IPS DF 19.7 (cell line): ENCODE measurements at regions not wholly inside any gene's neighbourhood (a gene's known extent, or its start where the extent isn't known, plus 50 kb on each side); places are given as distances from the start of the nearest gene placed in this dataset.
A peak's percentile ranks its signal among the peaks of the same experiment; 100 is the strongest.

Experiments
- DNase-seq: peaks from one replicate; pipeline ENCODE4 v3.0.0-alpha.2; 2013; ENCODE audit warnings: low read depth, low spot score

DNA sequence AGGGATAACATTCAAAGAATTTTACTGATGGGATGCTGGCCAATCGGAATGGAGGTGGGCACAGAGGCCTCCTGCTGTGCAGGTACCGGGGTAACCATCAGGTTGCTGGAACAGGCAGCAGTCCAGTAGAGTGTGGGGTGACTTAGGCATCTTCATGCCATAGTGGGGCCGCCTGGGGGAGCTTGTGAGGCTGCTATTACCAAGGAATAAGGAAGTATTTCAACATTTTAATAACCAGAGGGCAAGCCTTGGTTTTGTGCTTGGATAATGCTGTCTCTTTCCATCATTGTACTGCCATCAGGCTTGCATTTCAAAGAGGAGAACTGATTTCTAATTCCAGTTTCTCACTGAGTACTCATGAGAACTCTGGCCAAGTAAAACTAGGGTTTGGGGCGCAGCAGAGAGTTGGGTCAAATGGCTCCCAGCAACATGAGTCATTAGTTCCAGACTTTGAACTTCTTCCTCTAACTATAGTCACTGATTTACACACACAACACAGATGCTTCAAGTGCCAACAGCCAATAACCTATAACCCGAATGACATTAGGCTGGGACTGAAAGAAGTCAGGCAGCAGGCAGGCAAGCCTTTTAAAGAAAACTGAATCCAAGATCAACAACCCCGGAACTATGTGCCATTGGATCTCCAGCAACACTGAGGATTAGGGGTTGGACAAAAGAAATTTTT, 56.1 kb upstream of the FHL2 start:
- DNase-seq = peak; percentile 23

DNA sequence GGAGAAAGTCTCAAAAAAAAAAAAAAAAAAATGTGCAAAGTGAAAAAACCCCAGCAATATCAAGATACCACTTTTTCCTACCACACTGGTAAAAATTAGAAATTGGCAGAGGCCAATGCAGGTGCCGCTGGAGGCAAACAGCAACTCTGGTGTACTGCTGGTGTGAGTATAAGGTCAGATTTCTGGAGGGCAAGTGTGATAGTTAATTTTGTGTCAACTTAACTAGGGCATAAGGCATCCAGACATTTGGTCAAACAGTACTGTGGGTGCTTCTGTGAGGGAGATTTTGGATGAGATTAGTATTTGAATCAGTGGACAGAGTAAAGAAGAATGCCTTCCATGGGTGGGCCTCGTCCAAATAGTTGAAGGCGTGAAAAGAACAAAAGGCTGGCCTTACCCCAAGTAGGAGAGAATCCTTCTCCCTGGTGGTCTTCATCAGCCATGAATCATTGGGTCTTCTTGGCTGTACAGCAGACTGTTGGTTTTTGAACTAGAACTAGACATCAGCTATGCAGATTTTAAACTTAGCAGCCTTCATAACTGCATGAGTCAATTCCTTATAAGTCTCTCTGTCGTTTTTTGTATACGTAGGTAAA, 52.8 kb upstream of the FHL2 start:
- no peak for DNase-seq

DNA sequence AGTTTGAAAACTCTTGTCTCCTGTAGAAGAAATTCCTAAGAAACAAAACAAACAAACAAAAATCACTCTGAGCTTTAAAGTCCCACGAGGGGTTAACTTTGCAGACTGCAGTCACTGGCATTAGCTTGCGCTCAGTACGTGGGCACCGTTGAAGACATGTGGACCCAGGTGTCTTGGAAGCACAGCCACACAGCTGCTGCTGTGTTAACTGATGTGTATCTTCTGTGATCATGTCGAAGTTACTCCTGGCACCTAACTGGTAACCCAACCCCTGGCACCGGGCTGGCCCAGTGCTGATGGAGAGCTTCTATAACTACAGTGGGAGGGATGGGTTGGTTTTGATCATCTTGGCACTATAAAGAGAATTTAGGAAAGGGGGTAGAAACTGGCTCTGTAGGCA, 51.6 kb upstream of the FHL2 start:
- DNase-seq = no peak

DNA sequence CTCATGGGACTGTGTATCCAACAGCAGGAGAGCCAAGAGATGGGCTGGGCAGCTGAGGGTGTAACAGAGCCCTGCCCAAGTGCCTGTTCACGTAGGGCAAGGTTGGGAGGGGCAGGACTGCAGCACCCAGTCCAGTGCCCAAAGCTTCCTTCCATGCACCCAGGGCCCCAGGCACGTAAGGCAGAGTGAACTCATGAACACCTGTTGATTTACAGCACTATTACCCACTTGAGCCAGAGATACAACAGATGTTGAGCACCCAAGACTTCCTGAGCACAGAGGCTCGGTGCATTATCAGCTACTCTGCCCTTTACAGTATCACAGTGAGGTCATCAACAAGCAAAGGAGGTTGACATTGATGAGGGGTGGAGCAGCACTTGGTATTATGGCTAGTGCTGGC, 50.2 kb upstream of the FHL2 start:
- no peak for DNase-seq
